WTC11 (cell line): ENCODE measurements at regions not wholly inside any gene's neighbourhood (a gene's known extent, or its start where the extent isn't known, plus 50 kb on each side); places are given as distances from the start of the nearest gene placed in this dataset.

ENCODE experiments used
- ATAC-seq: fragments of 200-7000 bp; cut with Tn5 transposase; 2 replicates; pipeline ENCODE4 v1.10.0; 2021; ENCODE audit warnings: mild to moderate bottlenecking, moderate library complexity
- CTCF ChIA-PET: fragments of 300-600 bp; sonication (Branson Sonifier 250); formaldehyde crosslinking; loops from one replicate; lab custom pipeline; 2021; ENCODE audit warnings: antibody characterized with exemption; lab: Charles Lee
- POLR2A ChIA-PET: fragments of 350-600 bp; sonication (Branson Sonifier 250); formaldehyde crosslinking; loops from one replicate; lab custom pipeline; 2021; ENCODE audit warnings: antibody characterized with exemption; lab: Charles Lee
- DNase-seq: peaks from one replicate; pipeline ENCODE4 v3.0.0; 2021; ENCODE audit warnings: low spot score
- H3K27ac Mint-ChIP-seq: 2 replicates; pipeline ENCODE4 v1.8.0; 2021; ENCODE audit warnings: mixed read lengths
- H3K27me3 Mint-ChIP-seq: 2 replicates; pipeline ENCODE4 v1.8.0; 2021; ENCODE audit warnings: low read depth, mild to moderate bottlenecking, moderate library complexity, mixed read lengths
- H3K36me3 Mint-ChIP-seq: 2 replicates; pipeline ENCODE4 v1.8.0; 2021; ENCODE audit warnings: mixed read lengths
- H3K4me1 Mint-ChIP-seq: 2 replicates; pipeline ENCODE4 v1.8.0; 2022; ENCODE audit warnings: mixed read lengths
- H3K4me3 Mint-ChIP-seq: 2 replicates; pipeline ENCODE4 v1.8.0; 2021; ENCODE audit warnings: mild to moderate bottlenecking, moderate library complexity, mixed read lengths
- H3K9me3 Mint-ChIP-seq: 2 replicates; pipeline ENCODE4 v1.8.0; 2021; ENCODE audit warnings: mixed read lengths
- ARID4B ChIP-seq: sonication (generic); formaldehyde crosslinking; IDR thresholded peaks from 2 replicates; pipeline ENCODE4 v1.8.0; 2023; ENCODE audit warnings: missing genetic modification reagents, mild to moderate bottlenecking, borderline replicate concordance
- CREM ChIP-seq: sonication (generic); formaldehyde crosslinking; IDR thresholded peaks from 2 replicates; pipeline ENCODE4 v1.8.1; 2022; ENCODE audit warnings: mild to moderate bottlenecking, missing genetic modification reagents, moderate library complexity
- E2F4 ChIP-seq: sonication (generic); formaldehyde crosslinking; IDR thresholded peaks from 2 replicates; pipeline ENCODE4 v1.8.1; 2022; ENCODE audit warnings: low read depth, mild to moderate bottlenecking, moderate library complexity, missing genetic modification reagents, borderline replicate concordance
- ETV6 ChIP-seq: sonication (generic); formaldehyde crosslinking; IDR thresholded peaks from 2 replicates; pipeline ENCODE4 v1.8.1; 2022; ENCODE audit warnings: mild to moderate bottlenecking, missing genetic modification reagents
- FOXJ3 ChIP-seq: sonication (generic); formaldehyde crosslinking; IDR thresholded peaks from 2 replicates; pipeline ENCODE4 v1.9.0; 2021; ENCODE audit warnings: missing genetic modification reagents, mild to moderate bottlenecking, borderline replicate concordance
- FOXP1 ChIP-seq: sonication (generic); formaldehyde crosslinking; IDR thresholded peaks from 2 replicates; pipeline ENCODE4 v1.8.0; 2022; ENCODE audit warnings: missing genetic modification reagents, mild to moderate bottlenecking, moderate library complexity, borderline replicate concordance
- HMGA2 ChIP-seq: fragments of 250-450 bp; sonication (Bioruptor Pico); IDR thresholded peaks from 2 replicates; pipeline ENCODE4 v1.4.0; 2021; ENCODE audit warnings: mild to moderate bottlenecking, moderate library complexity
- NFYB ChIP-seq: sonication (generic); formaldehyde crosslinking; conservative IDR thresholded peaks from 2 replicates; pipeline ENCODE4 v1.8.0; 2022; ENCODE audit warnings: low read depth, missing genetic modification reagents
- NR2C2 ChIP-seq: sonication (generic); formaldehyde crosslinking; IDR thresholded peaks from 2 replicates; pipeline ENCODE4 v1.8.0; 2022; ENCODE audit warnings: mild to moderate bottlenecking, missing genetic modification reagents
- OVOL2 ChIP-seq: fragments of 250-450 bp; sonication (Bioruptor Pico); IDR thresholded peaks from 2 replicates; pipeline ENCODE4 v1.9.0; 2021; ENCODE audit warnings: mild to moderate bottlenecking, borderline replicate concordance
- PRDM15 ChIP-seq: sonication (generic); formaldehyde crosslinking; IDR thresholded peaks from 2 replicates; pipeline ENCODE4 v1.8.0; 2022; ENCODE audit warnings: missing genetic modification reagents
- PRRX2 ChIP-seq: fragments of 250-450 bp; sonication (Bioruptor Pico); IDR thresholded peaks from 2 replicates; pipeline ENCODE4 v1.8.0; 2021; ENCODE audit warnings: mild to moderate bottlenecking
- RORB ChIP-seq: fragments of 250-450 bp; sonication (Bioruptor Pico); IDR thresholded peaks from 2 replicates; pipeline ENCODE4 v1.9.0; 2021; ENCODE audit warnings: mild to moderate bottlenecking
- SMAD3 ChIP-seq: sonication (generic); formaldehyde crosslinking; IDR thresholded peaks from 2 replicates; pipeline ENCODE4 v1.8.0; 2022; ENCODE audit warnings: missing genetic modification reagents, mild to moderate bottlenecking, borderline replicate concordance
- ZBTB21 ChIP-seq: sonication (generic); formaldehyde crosslinking; IDR thresholded peaks from 2 replicates; pipeline ENCODE4 v1.8.1; 2023; ENCODE audit warnings: mild to moderate bottlenecking, missing genetic modification reagents, borderline replicate concordance
- ZBTB43 ChIP-seq: sonication (generic); formaldehyde crosslinking; IDR thresholded peaks from 2 replicates; pipeline ENCODE4 v1.8.1; 2023; ENCODE audit warnings: mild to moderate bottlenecking, missing genetic modification reagents
- ZNF138 ChIP-seq: sonication (generic); formaldehyde crosslinking; conservative IDR thresholded peaks from 2 replicates; pipeline ENCODE4 v1.8.1; 2022; ENCODE audit warnings: mild to moderate bottlenecking, moderate library complexity, missing genetic modification reagents
- ZSCAN18 ChIP-seq: fragments of 250-450 bp; sonication (Bioruptor Pico); IDR thresholded peaks from 2 replicates; pipeline ENCODE4 v2.1.2; 2022; ENCODE audit warnings: mild to moderate bottlenecking, moderate library complexity
- TF ChIP-seq, protein P1 (sequence below): sonication (generic); formaldehyde crosslinking; IDR thresholded peaks from 2 replicates; pipeline ENCODE4 v1.8.0; 2022; ENCODE audit warnings: mild to moderate bottlenecking, missing genetic modification reagents

DNA sequence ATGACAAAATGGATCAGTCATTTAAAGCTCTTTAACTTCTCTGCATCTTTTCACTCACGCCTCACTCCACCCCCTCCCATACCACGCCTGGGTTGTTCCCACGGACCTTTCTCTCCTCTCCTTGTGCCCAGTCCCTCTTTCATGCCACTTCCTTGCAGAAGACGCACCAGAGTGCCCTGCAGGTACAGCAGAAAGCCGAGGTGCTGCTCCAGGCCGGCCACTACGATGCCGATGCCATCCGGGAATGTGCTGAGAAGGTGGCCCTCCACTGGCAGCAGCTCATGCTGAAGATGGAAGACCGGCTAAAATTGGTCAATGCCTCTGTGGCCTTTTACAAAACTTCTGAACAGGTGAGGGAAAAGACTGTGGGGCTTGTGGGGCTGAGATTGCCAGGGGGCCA lies 296.1 kb upstream of the UMPS start:
- no peak overlapping the region for H3K27ac Mint-ChIP-seq
- CTCF ChIA-PET = interaction anchor here (0.6 kb wide), 1 partner anchor 473 kb away, joined by 4 read pairs; the partner anchor contains the start of gene CCDC14

More for the DNA sequence above, 296.1 kb upstream of the UMPS start:
- DNase-seq (no peak), ATAC-seq (no peak)
- Mint-ChIP-seq H3K36me3 (peaks cover 10% of the 10 kb centered on the region), H3K27me3 (no peaks in the 10 kb centered on the region), H3K4me3 (no peak overlapping the region), H3K4me1 (peaks cover 9% of the 10 kb centered on the region), H3K9me3 (peaks cover 28% of the 10 kb centered on the region)
- POLR2A ChIA-PET = no interaction called here
- TF ChIP-seq RORB (CRISPR knock-in tag) = no peak
- no peak for TF ChIP-seq OVOL2 (CRISPR knock-in tag)
- TF ChIP-seq ARID4B (CRISPR knock-in tag) = no peak
- no peak for TF ChIP-seq ZSCAN18 (CRISPR knock-in tag)
- no peak for TF ChIP-seq ZBTB21 (CRISPR knock-in tag)
- no peak for TF ChIP-seq FOXP1
- no peak for TF ChIP-seq E2F4 (CRISPR knock-in tag)
- TF ChIP-seq NR2C2 (CRISPR knock-in tag) = no peak
- TF ChIP-seq, protein P1, sequence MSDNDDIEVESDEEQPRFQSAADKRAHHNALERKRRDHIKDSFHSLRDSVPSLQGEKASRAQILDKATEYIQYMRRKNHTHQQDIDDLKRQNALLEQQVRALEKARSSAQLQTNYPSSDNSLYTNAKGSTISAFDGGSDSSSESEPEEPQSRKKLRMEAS = no peak
- no peak for TF ChIP-seq ZBTB43 (CRISPR knock-in tag)
- TF ChIP-seq FOXJ3 (CRISPR knock-in tag) = no peak
- TF ChIP-seq HMGA2 (CRISPR knock-in tag) = no peak
- TF ChIP-seq PRDM15 = no peak
- no peak for TF ChIP-seq ZNF138
- no peak for TF ChIP-seq PRRX2
- TF ChIP-seq ETV6 (CRISPR knock-in tag) = no peak
- no peak for TF ChIP-seq NFYB (CRISPR knock-in tag)
- no peak for TF ChIP-seq SMAD3 (CRISPR knock-in tag)
- no peak for TF ChIP-seq CREM (CRISPR knock-in tag)
